ENCODE measurements at regions not wholly inside any gene's neighbourhood (a gene's known extent, or its start where the extent isn't known, plus 50 kb on each side); places are given as distances from the start of the nearest gene placed in this dataset.

GRCh38 chr6:98067375-98067774 lies 767.0 kb upstream of the POU3F2 start (continued):
- TF ChIP-seq, protein P1, sequence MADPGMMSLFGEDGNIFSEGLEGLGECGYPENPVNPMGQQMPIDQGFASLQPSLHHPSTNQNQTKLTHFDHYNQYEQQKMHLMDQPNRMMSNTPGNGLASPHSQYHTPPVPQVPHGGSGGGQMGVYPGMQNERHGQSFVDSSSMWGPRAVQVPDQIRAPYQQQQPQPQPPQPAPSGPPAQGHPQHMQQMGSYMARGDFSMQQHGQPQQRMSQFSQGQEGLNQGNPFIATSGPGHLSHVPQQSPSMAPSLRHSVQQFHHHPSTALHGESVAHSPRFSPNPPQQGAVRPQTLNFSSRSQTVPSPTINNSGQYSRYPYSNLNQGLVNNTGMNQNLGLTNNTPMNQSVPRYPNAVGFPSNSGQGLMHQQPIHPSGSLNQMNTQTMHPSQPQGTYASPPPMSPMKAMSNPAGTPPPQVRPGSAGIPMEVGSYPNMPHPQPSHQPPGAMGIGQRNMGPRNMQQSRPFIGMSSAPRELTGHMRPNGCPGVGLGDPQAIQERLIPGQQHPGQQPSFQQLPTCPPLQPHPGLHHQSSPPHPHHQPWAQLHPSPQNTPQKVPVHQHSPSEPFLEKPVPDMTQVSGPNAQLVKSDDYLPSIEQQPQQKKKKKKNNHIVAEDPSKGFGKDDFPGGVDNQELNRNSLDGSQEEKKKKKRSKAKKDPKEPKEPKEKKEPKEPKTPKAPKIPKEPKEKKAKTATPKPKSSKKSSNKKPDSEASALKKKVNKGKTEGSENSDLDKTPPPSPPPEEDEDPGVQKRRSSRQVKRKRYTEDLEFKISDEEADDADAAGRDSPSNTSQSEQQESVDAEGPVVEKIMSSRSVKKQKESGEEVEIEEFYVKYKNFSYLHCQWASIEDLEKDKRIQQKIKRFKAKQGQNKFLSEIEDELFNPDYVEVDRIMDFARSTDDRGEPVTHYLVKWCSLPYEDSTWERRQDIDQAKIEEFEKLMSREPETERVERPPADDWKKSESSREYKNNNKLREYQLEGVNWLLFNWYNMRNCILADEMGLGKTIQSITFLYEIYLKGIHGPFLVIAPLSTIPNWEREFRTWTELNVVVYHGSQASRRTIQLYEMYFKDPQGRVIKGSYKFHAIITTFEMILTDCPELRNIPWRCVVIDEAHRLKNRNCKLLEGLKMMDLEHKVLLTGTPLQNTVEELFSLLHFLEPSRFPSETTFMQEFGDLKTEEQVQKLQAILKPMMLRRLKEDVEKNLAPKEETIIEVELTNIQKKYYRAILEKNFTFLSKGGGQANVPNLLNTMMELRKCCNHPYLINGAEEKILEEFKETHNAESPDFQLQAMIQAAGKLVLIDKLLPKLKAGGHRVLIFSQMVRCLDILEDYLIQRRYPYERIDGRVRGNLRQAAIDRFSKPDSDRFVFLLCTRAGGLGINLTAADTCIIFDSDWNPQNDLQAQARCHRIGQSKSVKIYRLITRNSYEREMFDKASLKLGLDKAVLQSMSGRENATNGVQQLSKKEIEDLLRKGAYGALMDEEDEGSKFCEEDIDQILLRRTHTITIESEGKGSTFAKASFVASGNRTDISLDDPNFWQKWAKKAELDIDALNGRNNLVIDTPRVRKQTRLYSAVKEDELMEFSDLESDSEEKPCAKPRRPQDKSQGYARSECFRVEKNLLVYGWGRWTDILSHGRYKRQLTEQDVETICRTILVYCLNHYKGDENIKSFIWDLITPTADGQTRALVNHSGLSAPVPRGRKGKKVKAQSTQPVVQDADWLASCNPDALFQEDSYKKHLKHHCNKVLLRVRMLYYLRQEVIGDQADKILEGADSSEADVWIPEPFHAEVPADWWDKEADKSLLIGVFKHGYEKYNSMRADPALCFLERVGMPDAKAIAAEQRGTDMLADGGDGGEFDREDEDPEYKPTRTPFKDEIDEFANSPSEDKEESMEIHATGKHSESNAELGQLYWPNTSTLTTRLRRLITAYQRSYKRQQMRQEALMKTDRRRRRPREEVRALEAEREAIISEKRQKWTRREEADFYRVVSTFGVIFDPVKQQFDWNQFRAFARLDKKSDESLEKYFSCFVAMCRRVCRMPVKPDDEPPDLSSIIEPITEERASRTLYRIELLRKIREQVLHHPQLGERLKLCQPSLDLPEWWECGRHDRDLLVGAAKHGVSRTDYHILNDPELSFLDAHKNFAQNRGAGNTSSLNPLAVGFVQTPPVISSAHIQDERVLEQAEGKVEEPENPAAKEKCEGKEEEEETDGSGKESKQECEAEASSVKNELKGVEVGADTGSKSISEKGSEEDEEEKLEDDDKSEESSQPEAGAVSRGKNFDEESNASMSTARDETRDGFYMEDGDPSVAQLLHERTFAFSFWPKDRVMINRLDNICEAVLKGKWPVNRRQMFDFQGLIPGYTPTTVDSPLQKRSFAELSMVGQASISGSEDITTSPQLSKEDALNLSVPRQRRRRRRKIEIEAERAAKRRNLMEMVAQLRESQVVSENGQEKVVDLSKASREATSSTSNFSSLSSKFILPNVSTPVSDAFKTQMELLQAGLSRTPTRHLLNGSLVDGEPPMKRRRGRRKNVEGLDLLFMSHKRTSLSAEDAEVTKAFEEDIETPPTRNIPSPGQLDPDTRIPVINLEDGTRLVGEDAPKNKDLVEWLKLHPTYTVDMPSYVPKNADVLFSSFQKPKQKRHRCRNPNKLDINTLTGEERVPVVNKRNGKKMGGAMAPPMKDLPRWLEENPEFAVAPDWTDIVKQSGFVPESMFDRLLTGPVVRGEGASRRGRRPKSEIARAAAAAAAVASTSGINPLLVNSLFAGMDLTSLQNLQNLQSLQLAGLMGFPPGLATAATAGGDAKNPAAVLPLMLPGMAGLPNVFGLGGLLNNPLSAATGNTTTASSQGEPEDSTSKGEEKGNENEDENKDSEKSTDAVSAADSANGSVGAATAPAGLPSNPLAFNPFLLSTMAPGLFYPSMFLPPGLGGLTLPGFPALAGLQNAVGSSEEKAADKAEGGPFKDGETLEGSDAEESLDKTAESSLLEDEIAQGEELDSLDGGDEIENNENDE (IDR thresholded peaks at IDR 0.05; ENCODE audit: insufficient replicate concordance, low read length), result no peak
- TF ChIP-seq EGR1 (IDR thresholded peaks at IDR 0.05; ENCODE audit: borderline replicate concordance, low read depth, low read length), result no peak
- no peak for TF ChIP-seq CTBP2 (IDR thresholded peaks at IDR 0.05; ENCODE audit: borderline replicate concordance, insufficient read depth, insufficient read length, low read length)
